Suprapubic skin (tissue), 3 donors: ENCODE measurements at regions not wholly inside any gene's neighbourhood (a gene's known extent, or its start where the extent isn't known, plus 50 kb on each side); places are given as distances from the start of the nearest gene placed in this dataset.

ENCODE experiments used
- CTCF ChIP-seq, 2 donors: fragments of 200-600 bp in 1 of 2; fragments of 450-650 bp in 1 of 2; sonication (generic) in 1 of 2; IDR thresholded peaks; one replicate each; pipeline ENCODE4 v1.5.1; 2016 to 2019; ENCODE audit warnings: antibody characterized with exemption in 2 of 2, mild to moderate bottlenecking in 1 of 2, moderate library complexity in 1 of 2
- EP300 ChIP-seq: sonication (generic); formaldehyde crosslinking; IDR thresholded peaks from one replicate; pipeline ENCODE4 v1.6.1; 2017; ENCODE audit warnings: antibody characterized with exemption

DNA sequence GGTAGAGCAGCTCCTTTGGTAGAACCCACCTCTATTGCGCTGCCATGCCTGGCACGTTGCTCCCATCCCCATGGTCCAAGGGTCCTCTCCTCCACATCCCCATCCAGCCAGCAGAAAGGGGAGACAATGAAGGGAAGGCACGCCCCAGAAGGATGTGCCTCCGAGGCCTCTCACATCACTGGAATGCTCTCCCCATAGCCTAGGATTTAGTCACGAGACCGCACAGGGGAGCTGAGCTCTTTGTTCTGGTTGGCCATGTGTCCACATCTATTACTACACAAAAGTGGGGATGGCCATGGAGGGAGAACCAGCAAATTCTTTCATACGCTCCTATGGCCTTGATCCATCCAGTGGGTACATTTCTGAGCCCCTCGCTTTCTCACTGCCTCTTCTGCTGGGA is 60.5 kb upstream of the SALL4 start:
- no peak for TF ChIP-seq CTCF (IDR thresholded peaks at IDR 0.05)
- TF ChIP-seq EP300, result no peak
